Karpas-422 (cell line): ENCODE measurements at regions not wholly inside any gene's neighbourhood (a gene's known extent, or its start where the extent isn't known, plus 50 kb on each side); places are given as distances from the start of the nearest gene placed in this dataset.

ENCODE experiments used
- DNase-seq: peaks from one replicate; pipeline ENCODE4 v3.0.0-alpha.2; 2015
- H2AFZ ChIP-seq: fragments of 200-600 bp; sonication (generic); 2 replicates; pipeline ENCODE4 v1.6.1; 2014; ENCODE audit warnings: antibody characterized with exemption, low read length, mixed read lengths
- H3K27ac ChIP-seq: fragments of 200-600 bp; sonication (generic); 2 replicates; pipeline ENCODE4 v1.5.1; 2014; ENCODE audit warnings: mild to moderate bottlenecking, low read length, moderate library complexity
- H3K27me3 ChIP-seq: fragments of 200-600 bp; sonication (generic); 2 replicates; pipeline ENCODE4 v1.6.1; 2014; ENCODE audit warnings: low read length, mixed read lengths
- H3K36me3 ChIP-seq: fragments of 200-600 bp; sonication (generic); 2 replicates; pipeline ENCODE4 v1.6.1; 2014; ENCODE audit warnings: low read length, mixed read lengths; ENCODE audit not compliant: insufficient read depth
- H3K4me1 ChIP-seq: fragments of 200-600 bp; sonication (generic); 2 replicates; pipeline ENCODE4 v1.6.1; 2014; ENCODE audit warnings: mild to moderate bottlenecking, low read length, mixed read lengths
- H3K4me2 ChIP-seq: fragments of 200-600 bp; sonication (generic); 2 replicates; pipeline ENCODE4 v1.6.1; 2014; ENCODE audit warnings: low read length, low read depth, mild to moderate bottlenecking; ENCODE audit not compliant: poor library complexity, severe bottlenecking
- H3K4me3 ChIP-seq: fragments of 200-600 bp; sonication (generic); 2 replicates; pipeline ENCODE4 v1.5.1; 2014; ENCODE audit warnings: mild to moderate bottlenecking, antibody characterized with exemption, low read length, mixed read lengths
- H3K79me2 ChIP-seq: fragments of 200-600 bp; sonication (generic); 2 replicates; pipeline ENCODE4 v1.6.1; 2014; ENCODE audit warnings: mild to moderate bottlenecking, low read length, mixed read lengths
- H3K9ac ChIP-seq: fragments of 200-600 bp; sonication (generic); 2 replicates; pipeline ENCODE4 v1.6.0; 2014; ENCODE audit warnings: low read length
- H3K9me2 ChIP-seq: fragments of 200-600 bp; sonication (generic), shearing (Covaris generic); replicated peaks from 2 replicates; pipeline ENCODE4 v1.6.0; 2014; ENCODE audit warnings: mild to moderate bottlenecking, low read length, moderate library complexity; ENCODE audit not compliant: insufficient read depth
- H3K9me3 ChIP-seq: fragments of 300-700, 200-600 bp; sonication (generic); 2 replicates; pipeline ENCODE4 v1.6.1; 2014; ENCODE audit warnings: low read length, mixed read lengths
- H4K20me1 ChIP-seq: fragments of 200-600 bp; sonication (generic); 2 replicates; pipeline ENCODE4 v1.6.1; 2014; ENCODE audit warnings: mild to moderate bottlenecking, antibody characterized with exemption, low read length, low read depth; ENCODE audit not compliant: insufficient read depth

DNA sequence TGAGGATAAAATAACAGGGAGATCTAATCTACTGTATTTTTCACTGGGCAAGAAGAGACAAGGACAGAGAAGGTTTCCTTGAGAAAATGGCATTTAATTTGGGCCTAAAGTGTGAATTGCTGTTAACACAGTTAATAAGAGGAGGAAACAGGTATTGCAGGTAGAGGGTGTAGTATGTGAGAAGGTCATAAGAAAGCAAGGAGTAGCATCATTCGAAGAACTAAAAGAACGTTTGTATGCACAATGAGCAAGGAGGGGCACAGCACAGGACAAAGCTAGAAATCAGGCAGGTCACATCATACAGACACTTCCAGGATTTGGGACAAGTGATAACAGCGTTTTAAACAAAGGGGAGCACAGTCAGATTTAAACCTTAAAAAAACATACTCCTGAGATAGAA, 85.1 kb upstream of the PLEKHA5 start:
- no peaks in the 10 kb centered on the region for H3K27me3 ChIP-seq
- no peaks in the 10 kb centered on the region for H3K79me2 ChIP-seq
- no peaks in the 10 kb centered on the region for H3K9me3 ChIP-seq
- H4K20me1 ChIP-seq = no peaks in the 10 kb centered on the region
- no peak overlapping the region for H3K9ac ChIP-seq
- DNase-seq = no peak
- no peaks in the 10 kb centered on the region for H3K36me3 ChIP-seq
- H3K4me2 ChIP-seq = no peak overlapping the region
- no peak overlapping the region for H3K4me3 ChIP-seq
- no peaks in the 10 kb centered on the region for H3K4me1 ChIP-seq
- no peak overlapping the region for H2AFZ ChIP-seq
- no peak overlapping the region for H3K27ac ChIP-seq
- no peaks in the 10 kb centered on the region for H3K9me2 ChIP-seq

DNA sequence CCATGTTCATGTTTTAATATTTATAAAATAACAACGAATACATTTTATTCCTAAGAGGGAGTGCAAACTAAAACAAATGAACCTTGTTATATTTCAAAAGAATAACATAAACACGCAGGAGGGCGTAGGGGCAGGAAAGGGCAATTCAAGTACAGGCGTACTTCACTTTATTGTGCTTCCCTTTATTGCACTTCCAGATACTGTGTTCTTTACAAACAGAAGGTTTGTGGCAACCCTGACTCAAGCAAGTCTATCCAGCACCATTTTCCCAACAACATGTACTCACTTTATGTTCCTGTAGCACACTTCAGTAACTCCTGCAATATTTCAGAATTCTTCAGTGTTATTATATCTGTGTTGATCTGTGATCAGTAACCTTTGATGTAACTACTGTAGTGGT, 84.6 kb upstream of the PLEKHA5 start:
- H3K36me3 ChIP-seq = no peaks in the 10 kb centered on the region
- H4K20me1 ChIP-seq = no peaks in the 10 kb centered on the region
- no peak overlapping the region for H3K4me2 ChIP-seq
- no peaks in the 10 kb centered on the region for H3K27me3 ChIP-seq
- DNase-seq = no peak
- no peak overlapping the region for H3K9ac ChIP-seq
- no peaks in the 10 kb centered on the region for H3K9me3 ChIP-seq
- no peak overlapping the region for H2AFZ ChIP-seq
- no peaks in the 10 kb centered on the region for H3K4me1 ChIP-seq
- no peak overlapping the region for H3K4me3 ChIP-seq
- H3K9me2 ChIP-seq = no peaks in the 10 kb centered on the region
- H3K79me2 ChIP-seq = no peaks in the 10 kb centered on the region
- no peak overlapping the region for H3K27ac ChIP-seq

DNA sequence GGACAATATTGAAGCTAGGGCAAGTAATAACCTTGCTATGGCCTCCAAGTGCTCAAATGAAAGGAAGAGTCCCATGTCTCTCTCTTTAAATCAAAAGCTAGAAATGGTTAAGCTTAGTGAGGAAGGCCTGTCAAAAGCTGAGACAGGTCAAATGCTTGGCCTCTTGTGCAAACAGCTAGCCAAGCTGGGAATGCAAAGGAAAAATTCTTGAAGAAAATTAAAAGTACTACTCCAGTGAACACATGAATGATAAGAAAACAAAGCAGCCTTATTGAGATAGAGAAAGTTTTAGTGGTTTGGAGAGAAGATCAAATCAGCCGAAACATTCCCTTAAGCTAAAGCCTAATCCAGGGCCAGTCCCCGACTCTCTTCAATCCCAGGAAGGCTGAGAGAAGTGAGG, 84.1 kb upstream of the PLEKHA5 start:
- Histone ChIP-seq H3K9ac (no peak overlapping the region), H3K9me2 (no peaks in the 10 kb centered on the region), H3K79me2 (no peaks in the 10 kb centered on the region), H3K9me3 (no peaks in the 10 kb centered on the region), H3K4me3 (no peak overlapping the region), H4K20me1 (no peaks in the 10 kb centered on the region), H3K4me1 (no peaks in the 10 kb centered on the region), H3K27ac (no peak overlapping the region), H3K4me2 (no peak overlapping the region), H2AFZ (no peak overlapping the region), H3K27me3 (no peaks in the 10 kb centered on the region), H3K36me3 (no peaks in the 10 kb centered on the region)
- DNase-seq = no peak

DNA sequence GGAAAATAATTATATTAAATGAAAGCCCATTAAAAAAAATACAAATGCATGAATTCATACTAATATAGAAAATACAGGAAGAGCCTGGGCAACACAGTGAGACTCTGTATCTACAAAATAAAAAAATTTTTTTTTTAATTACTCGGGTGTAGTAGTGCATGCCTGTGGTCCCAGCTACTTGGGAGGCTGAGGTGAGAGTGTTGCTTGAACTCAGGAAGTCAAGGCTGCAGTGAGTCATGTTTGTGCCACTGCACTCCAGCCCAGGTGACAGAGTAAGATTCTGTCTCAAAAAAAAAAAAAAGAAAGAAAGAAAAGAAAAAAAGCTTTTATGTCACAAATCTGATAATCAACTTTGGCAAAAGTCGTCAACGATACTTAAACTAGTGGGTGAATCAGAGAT, 80.6 kb upstream of the PLEKHA5 start:
- H3K9ac ChIP-seq = no peak overlapping the region
- DNase-seq = no peak

DNA sequence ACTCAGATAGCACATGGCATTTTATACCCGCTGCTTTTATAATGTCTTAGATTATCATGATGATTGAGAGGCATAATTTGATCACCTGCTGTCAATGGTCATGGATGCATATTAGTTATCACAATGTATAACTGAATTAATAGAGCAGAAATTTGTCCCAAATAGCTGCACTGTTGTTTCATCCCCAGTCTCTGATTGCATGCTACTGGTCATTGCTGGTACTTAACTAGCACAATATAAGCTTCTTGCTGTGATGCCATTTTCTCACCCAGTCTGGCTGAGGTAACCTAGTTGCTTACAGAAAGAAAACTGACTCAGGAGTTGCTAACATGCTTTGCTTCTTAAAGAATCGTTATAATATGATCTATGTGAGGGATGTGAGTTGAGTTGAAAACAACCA, 76.8 kb upstream of the PLEKHA5 start:
- Histone ChIP-seq H3K4me1 (no peaks in the 10 kb centered on the region), H3K9ac (no peak overlapping the region), H3K79me2 (no peaks in the 10 kb centered on the region), H3K27ac (no peak overlapping the region), H3K4me3 (no peak overlapping the region), H3K36me3 (no peaks in the 10 kb centered on the region), H4K20me1 (no peaks in the 10 kb centered on the region), H2AFZ (no peak overlapping the region), H3K9me2 (no peaks in the 10 kb centered on the region), H3K9me3 (no peaks in the 10 kb centered on the region), H3K4me2 (no peak overlapping the region), H3K27me3 (no peaks in the 10 kb centered on the region)
- no peak for DNase-seq

More for the DNA sequence above, 80.6 kb upstream of the PLEKHA5 start:
- Histone ChIP-seq H3K79me2 (no peaks in the 10 kb centered on the region), H4K20me1 (no peaks in the 10 kb centered on the region), H2AFZ (no peak overlapping the region), H3K4me3 (no peak overlapping the region), H3K27ac (no peak overlapping the region), H3K36me3 (no peaks in the 10 kb centered on the region), H3K27me3 (no peaks in the 10 kb centered on the region), H3K9me3 (no peaks in the 10 kb centered on the region), H3K4me2 (no peak overlapping the region), H3K9me2 (no peaks in the 10 kb centered on the region), H3K4me1 (no peaks in the 10 kb centered on the region)

DNA sequence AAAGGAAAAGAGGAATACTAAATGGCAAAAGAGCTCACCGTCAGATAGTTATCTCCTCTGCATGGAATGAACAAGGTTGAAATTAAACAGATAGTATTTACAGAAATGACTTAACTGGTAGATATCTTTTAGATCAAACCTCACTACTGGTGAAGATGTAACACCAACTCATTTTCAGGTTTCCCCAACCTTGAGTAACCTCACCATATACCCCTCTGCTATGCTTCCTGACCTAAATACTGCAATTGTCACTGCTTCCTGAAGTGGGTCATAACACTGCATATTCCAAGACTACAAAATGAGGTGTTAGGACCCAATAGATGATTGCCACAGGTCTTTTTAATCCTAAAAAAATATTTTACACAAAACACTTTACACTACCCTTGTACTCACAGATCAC, 76.3 kb upstream of the PLEKHA5 start:
- no peak overlapping the region for H2AFZ ChIP-seq
- H4K20me1 ChIP-seq = no peaks in the 10 kb centered on the region
- no peaks in the 10 kb centered on the region for H3K79me2 ChIP-seq
- H3K9ac ChIP-seq = no peak overlapping the region
- no peaks in the 10 kb centered on the region for H3K9me2 ChIP-seq
- H3K36me3 ChIP-seq = no peaks in the 10 kb centered on the region
- H3K27me3 ChIP-seq = no peaks in the 10 kb centered on the region
- DNase-seq = no peak
- no peak overlapping the region for H3K4me3 ChIP-seq
- no peaks in the 10 kb centered on the region for H3K9me3 ChIP-seq
- no peaks in the 10 kb centered on the region for H3K4me1 ChIP-seq
- H3K27ac ChIP-seq = no peak overlapping the region
- no peak overlapping the region for H3K4me2 ChIP-seq

DNA sequence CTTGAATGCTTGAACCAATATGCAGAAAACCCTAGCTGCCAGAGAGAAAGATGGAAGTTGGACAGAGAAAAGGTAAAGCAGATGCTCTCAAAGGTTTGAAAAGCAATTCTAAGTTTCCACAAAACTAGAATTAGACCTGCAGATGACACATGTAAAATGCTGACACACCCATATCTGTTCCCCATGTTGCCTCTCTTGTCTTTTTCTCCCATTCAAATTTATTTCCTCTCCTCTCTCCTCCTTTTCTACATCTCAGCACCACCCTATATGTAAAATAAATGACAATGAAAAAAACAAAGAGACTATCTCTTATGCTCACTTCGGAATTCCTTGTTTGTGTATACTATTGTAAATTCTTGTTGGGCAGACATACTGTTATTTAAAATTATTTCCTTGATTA, 75.5 kb upstream of the PLEKHA5 start:
- no peaks in the 10 kb centered on the region for H3K79me2 ChIP-seq
- H3K9ac ChIP-seq = no peak overlapping the region
- no peaks in the 10 kb centered on the region for H4K20me1 ChIP-seq
- no peaks in the 10 kb centered on the region for H3K27me3 ChIP-seq
- no peak overlapping the region for H3K4me2 ChIP-seq
- no peaks in the 10 kb centered on the region for H3K4me1 ChIP-seq
- H3K9me3 ChIP-seq = no peaks in the 10 kb centered on the region
- no peak overlapping the region for H3K27ac ChIP-seq
- no peak overlapping the region for H3K4me3 ChIP-seq
- no peaks in the 10 kb centered on the region for H3K9me2 ChIP-seq
- H2AFZ ChIP-seq = no peak overlapping the region
- no peaks in the 10 kb centered on the region for H3K36me3 ChIP-seq
- no peak for DNase-seq

DNA sequence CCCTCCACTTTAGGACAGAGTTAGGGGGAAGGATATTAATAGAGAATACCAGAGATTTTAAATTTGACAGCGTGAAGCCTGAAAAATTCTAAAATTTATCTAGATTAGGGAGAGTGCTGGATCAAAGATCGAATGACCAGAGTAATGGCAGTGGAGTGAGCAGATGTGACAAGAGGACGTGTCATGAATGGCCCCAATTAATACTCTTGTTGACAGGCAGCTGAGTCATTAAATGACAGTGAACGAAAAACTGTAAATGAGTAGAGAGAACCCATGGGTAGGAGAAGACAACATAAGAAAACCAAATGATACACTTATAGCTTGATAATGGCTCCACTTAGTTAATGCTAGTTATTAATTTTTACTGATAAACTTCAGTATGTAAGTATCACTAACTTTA, 73.9 kb upstream of the PLEKHA5 start:
- no peak for DNase-seq
- Histone ChIP-seq H3K9me3 (no peaks in the 10 kb centered on the region), H3K27me3 (no peaks in the 10 kb centered on the region), H3K4me3 (no peak overlapping the region), H3K79me2 (no peaks in the 10 kb centered on the region), H3K9me2 (no peaks in the 10 kb centered on the region), H2AFZ (no peak overlapping the region), H3K4me1 (no peaks in the 10 kb centered on the region), H3K36me3 (no peaks in the 10 kb centered on the region), H4K20me1 (no peaks in the 10 kb centered on the region), H3K27ac (no peak overlapping the region), H3K9ac (no peak overlapping the region), H3K4me2 (no peak overlapping the region)
